Suprapubic skin (tissue), 4 donors: ENCODE measurements at regions not wholly inside any gene's neighbourhood (a gene's known extent, or its start where the extent isn't known, plus 50 kb on each side); places are given as distances from the start of the nearest gene placed in this dataset.

Source experiments
- DNase-seq, 2 donors: peaks; one replicate each; pipeline ENCODE4 v3.0.0-alpha.2; 2019; ENCODE audit warnings: low spot score in 2 of 2
- H3K27ac ChIP-seq: fragments of 200-600 bp; sonication (generic); one replicate; pipeline ENCODE4 v1.5.1; 2019
- H3K27me3 ChIP-seq: fragments of 200-600 bp; sonication (generic); one replicate; pipeline ENCODE4 v1.5.1; 2019
- H3K36me3 ChIP-seq: fragments of 200-600 bp; sonication (generic); one replicate; pipeline ENCODE4 v1.5.1; 2019
- H3K4me1 ChIP-seq: fragments of 200-600 bp; sonication (generic); one replicate; pipeline ENCODE4 v1.5.1; 2019
- H3K4me3 ChIP-seq: fragments of 200-600 bp; sonication (generic); one replicate; pipeline ENCODE4 v1.5.1; 2019; ENCODE audit warnings: mild to moderate bottlenecking
- H3K9me3 ChIP-seq: fragments of 200-600 bp; sonication (generic); one replicate; pipeline ENCODE4 v1.5.1; 2019
- EP300 ChIP-seq: sonication (generic); formaldehyde crosslinking; IDR thresholded peaks from one replicate; pipeline ENCODE4 v1.6.1; 2017; ENCODE audit warnings: antibody characterized with exemption
- POLR2A ChIP-seq, 2 donors: fragments of 450-650 bp; IDR thresholded peaks; one replicate each; pipeline ENCODE4 v1.6.1; 2017; ENCODE audit warnings: antibody characterized with exemption in 2 of 2, mild to moderate bottlenecking in 2 of 2, moderate library complexity in 2 of 2
- POLR2AphosphoS5 ChIP-seq, 3 donors: sonication (generic); formaldehyde crosslinking; IDR thresholded peaks; one replicate each; pipeline ENCODE4 v1.6.1; 2017; ENCODE audit warnings: antibody characterized with exemption in 3 of 3
- WGBS: methylation state at CpG from one replicate; pipeline ENCODE4 v1.1.5; 2018; 5-methylcytosine and 5-hydroxymethylcytosine counted together
- TF ChIP-seq, protein P1 (sequence below), 2 donors: fragments of 200-600 bp in 1 of 2; fragments of 450-650 bp in 1 of 2; sonication (generic) in 1 of 2; IDR thresholded peaks; one replicate each; pipeline ENCODE4 v1.5.1; 2016 to 2019; ENCODE audit warnings: antibody characterized with exemption in 2 of 2, mild to moderate bottlenecking in 1 of 2, moderate library complexity in 1 of 2

DNA sequence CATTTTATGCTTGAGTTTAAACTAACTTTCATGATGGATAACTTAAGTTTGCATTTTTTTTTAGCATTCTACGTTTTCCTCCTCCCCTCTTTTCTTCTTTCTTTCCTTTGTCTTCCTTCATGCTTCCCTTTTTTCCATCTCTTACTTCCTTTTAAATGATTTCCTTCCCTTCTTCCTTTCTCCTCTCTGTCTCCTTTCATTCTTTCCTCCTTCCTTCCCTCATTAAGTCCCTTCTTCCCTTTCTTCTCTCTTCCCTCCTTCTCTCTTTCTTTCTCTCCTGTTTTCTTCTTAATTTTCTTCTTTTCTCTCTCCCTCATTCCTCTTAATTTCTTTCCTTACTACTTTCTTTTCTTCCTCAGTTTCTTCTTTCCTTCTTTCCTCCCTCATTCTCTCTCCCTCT is 376.0 kb downstream of the LRIG3 start:
- Histone ChIP-seq H3K27ac (no peak overlapping the region), H3K9me3 (no peaks in the 10 kb centered on the region), H3K36me3 (no peaks in the 10 kb centered on the region), H3K4me1 (no peaks in the 10 kb centered on the region), H3K27me3 (no peaks in the 10 kb centered on the region), H3K4me3 (no peak overlapping the region)
- TF ChIP-seq, protein P1, sequence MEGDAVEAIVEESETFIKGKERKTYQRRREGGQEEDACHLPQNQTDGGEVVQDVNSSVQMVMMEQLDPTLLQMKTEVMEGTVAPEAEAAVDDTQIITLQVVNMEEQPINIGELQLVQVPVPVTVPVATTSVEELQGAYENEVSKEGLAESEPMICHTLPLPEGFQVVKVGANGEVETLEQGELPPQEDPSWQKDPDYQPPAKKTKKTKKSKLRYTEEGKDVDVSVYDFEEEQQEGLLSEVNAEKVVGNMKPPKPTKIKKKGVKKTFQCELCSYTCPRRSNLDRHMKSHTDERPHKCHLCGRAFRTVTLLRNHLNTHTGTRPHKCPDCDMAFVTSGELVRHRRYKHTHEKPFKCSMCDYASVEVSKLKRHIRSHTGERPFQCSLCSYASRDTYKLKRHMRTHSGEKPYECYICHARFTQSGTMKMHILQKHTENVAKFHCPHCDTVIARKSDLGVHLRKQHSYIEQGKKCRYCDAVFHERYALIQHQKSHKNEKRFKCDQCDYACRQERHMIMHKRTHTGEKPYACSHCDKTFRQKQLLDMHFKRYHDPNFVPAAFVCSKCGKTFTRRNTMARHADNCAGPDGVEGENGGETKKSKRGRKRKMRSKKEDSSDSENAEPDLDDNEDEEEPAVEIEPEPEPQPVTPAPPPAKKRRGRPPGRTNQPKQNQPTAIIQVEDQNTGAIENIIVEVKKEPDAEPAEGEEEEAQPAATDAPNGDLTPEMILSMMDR (IDR thresholded peaks at IDR 0.05) = no peak
- TF ChIP-seq EP300 (no peak), POLR2A (IDR thresholded peaks at IDR 0.05) (no peak), POLR2AphosphoS5 (IDR thresholded peaks at IDR 0.05) (no peak)
- no peak for DNase-seq
- WGBS = 81% methylated on average over 1 of the region's 1 CpG

DNA sequence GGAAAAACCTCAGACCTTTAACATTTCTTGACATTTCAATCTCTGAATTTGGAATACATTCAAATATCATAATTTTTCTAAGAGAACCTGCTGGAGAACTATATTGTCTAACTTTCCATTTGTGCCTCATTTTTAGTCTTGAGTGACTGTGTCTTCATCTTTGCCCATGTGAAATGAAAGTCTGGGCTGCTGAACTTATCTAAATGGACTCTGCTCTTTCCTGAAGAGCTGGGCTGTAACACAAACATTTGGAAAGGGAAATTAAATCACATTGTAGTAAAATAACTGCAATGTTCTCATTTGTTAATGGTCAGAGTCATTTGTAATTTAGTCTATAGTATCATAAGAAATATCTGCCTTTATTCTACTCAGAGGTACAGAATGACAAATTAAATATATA is 373.1 kb downstream of the LRIG3 start:
- Histone ChIP-seq H3K27ac (no peak overlapping the region), H3K4me1 (no peaks in the 10 kb centered on the region), H3K36me3 (no peaks in the 10 kb centered on the region), H3K9me3 (no peaks in the 10 kb centered on the region), H3K27me3 (no peaks in the 10 kb centered on the region), H3K4me3 (no peak overlapping the region)
- no peak for DNase-seq
- TF ChIP-seq POLR2AphosphoS5 (IDR thresholded peaks at IDR 0.05) (no peak), POLR2A (IDR thresholded peaks at IDR 0.05) (no peak), EP300 (no peak)
- TF ChIP-seq, protein P1 (IDR thresholded peaks at IDR 0.05) = no peak

DNA sequence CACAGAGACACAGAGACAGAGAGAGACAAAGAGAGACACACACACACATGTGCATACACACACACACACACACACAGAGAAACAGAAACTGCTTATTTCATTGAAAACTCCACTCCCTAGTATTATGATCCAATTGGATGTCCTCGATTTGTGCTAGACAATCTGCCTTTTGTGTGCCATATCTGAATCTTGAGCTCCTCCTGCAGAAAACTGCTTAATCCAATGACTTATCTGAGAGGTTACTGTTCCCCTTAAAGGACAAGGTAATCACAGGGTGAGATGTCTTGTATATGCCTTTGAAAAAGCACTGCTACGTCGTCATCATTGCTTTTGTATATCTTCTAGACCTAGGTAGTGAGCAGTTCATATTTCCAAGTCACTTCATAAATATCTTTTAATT is 371.5 kb downstream of the LRIG3 start:
- TF ChIP-seq EP300 (no peak), POLR2A (IDR thresholded peaks at IDR 0.05) (no peak), POLR2AphosphoS5 (IDR thresholded peaks at IDR 0.05) (no peak)
- TF ChIP-seq, protein P1 (IDR thresholded peaks at IDR 0.05) = no peak
- Histone ChIP-seq H3K36me3 (no peaks in the 10 kb centered on the region), H3K27me3 (no peaks in the 10 kb centered on the region), H3K27ac (no peak overlapping the region), H3K4me3 (no peak overlapping the region), H3K4me1 (no peaks in the 10 kb centered on the region), H3K9me3 (no peaks in the 10 kb centered on the region)
- 96% methylated on average over 3 of the region's 3 CpGs for WGBS
- no peak for DNase-seq

DNA sequence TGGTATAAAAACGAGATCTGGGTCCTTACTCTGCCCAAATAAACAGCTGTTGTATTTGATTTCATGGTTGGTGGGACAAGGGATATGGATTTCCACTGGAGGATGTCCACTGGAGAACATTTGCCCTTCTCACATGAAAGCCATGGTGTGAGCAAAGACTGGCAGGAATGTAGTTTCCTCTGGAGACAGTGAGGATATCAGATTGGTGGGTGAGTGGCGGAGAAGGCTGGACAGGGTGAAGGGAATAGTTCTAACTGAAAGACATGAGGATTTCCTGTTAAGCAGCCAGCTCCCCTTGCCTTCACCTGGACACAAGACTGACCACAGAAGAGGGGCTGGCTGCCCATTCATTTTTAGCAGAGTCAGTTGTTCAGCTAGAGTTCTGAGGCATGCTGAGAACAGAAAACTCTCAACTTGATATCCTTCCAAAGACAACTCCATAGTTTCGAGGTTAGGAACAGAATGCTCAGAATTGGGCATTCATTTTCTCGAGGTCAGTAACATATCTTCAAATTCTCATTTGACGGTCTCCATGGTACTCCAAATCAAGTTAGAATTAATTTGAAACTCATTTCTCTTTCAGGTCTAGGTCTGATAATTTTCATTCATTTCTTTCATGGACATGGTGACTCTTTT is 365.7 kb downstream of the LRIG3 start:
- Histone ChIP-seq H3K27me3 (no peaks in the 10 kb centered on the region), H3K4me3 (no peak overlapping the region), H3K4me1 (no peaks in the 10 kb centered on the region), H3K36me3 (no peaks in the 10 kb centered on the region), H3K9me3 (no peaks in the 10 kb centered on the region), H3K27ac (no peak overlapping the region)
- WGBS = 81% methylated on average over 5 of the region's 5 CpGs
- no peak for DNase-seq
- no peak for TF ChIP-seq POLR2A (IDR thresholded peaks at IDR 0.05)

DNA sequence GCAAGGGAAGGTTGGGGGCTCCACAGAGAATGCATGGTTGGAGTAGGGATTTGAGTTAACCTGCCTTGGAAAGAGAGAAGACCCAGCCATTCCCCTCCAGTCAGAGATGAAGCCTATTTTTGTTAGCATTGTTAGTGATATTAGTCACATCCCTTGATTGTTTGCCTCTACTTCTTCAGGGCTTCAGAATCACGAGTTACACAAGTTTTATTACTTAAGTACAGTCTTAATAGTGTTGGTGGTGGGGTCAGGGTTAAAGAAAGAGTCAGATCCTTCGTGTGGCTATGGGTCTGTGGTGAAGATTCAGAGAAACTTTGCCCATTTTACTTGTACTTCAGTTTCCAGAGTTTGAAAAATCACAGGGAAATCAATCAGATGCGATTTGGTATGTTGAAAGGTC is 363.1 kb downstream of the LRIG3 start:
- Histone ChIP-seq H3K9me3 (no peaks in the 10 kb centered on the region), H3K4me1 (no peaks in the 10 kb centered on the region), H3K4me3 (no peak overlapping the region), H3K27me3 (no peaks in the 10 kb centered on the region), H3K36me3 (no peaks in the 10 kb centered on the region), H3K27ac (no peak overlapping the region)
- WGBS = 35% methylated on average over 3 of the region's 3 CpGs
- DNase-seq = no peak
- TF ChIP-seq POLR2AphosphoS5 (IDR thresholded peaks at IDR 0.05) = no peak
- TF ChIP-seq EP300 = no peak
- TF ChIP-seq, protein P1 (IDR thresholded peaks at IDR 0.05) = no peak
- no peak for TF ChIP-seq POLR2A (IDR thresholded peaks at IDR 0.05)

DNA sequence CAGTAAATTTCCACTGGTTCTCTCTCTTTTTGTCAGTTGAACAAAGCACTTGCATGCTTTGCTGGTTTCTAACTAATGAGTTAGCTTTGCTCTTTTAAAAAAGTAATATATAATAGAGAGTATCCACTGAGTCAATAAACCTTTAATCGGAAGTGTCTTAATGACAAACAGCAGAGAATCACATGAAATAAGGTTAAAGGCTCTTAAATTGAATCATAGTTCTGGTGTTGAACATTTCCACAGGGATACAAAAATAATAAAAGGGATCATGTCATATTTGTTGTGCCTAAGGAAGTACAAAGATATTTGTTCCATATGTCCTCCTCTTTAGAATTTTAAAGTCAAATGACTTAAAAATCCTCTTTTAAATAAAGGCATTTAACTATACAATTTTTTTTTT is 362.6 kb downstream of the LRIG3 start:
- TF ChIP-seq EP300 (no peak), POLR2AphosphoS5 (IDR thresholded peaks at IDR 0.05) (no peak), POLR2A (IDR thresholded peaks at IDR 0.05) (no peak)
- TF ChIP-seq, protein P1 (IDR thresholded peaks at IDR 0.05) = no peak
- Histone ChIP-seq H3K4me1 (no peaks in the 10 kb centered on the region), H3K9me3 (no peaks in the 10 kb centered on the region), H3K36me3 (no peaks in the 10 kb centered on the region), H3K27ac (no peak overlapping the region), H3K4me3 (no peak overlapping the region), H3K27me3 (no peaks in the 10 kb centered on the region)
- 73% methylated on average over 1 of the region's 1 CpG for WGBS
- no peak for DNase-seq
